BE2C (cell line): ENCODE measurements at regions not wholly inside any gene's neighbourhood (a gene's known extent, or its start where the extent isn't known, plus 50 kb on each side); places are given as distances from the start of the nearest gene placed in this dataset.
A peak's percentile ranks its signal among the peaks of the same experiment; 100 is the strongest.

Experiments used
- DNase-seq: peaks from one replicate; pipeline ENCODE4 v3.0.0-alpha.2; 2020
- H3K27me3 ChIP-seq: fragments of 250-450 bp; sonication (Bioruptor Pico); 2 replicates; pipeline ENCODE4 v1.5.1; 2020; ENCODE audit warnings: mild to moderate bottlenecking
- H3K36me3 ChIP-seq: fragments of 250-450 bp; sonication (Bioruptor Pico); 2 replicates; pipeline ENCODE4 v1.5.1; 2020; ENCODE audit warnings: mild to moderate bottlenecking
- H3K4me1 ChIP-seq: fragments of 250-450 bp; sonication (Bioruptor Pico); 2 replicates; pipeline ENCODE4 v1.5.1; 2020
- H3K4me3 ChIP-seq: 2 replicates; pipeline ENCODE4 v1.5.1; 2011; ENCODE audit warnings: low read depth, low read length
- H3K9me3 ChIP-seq: fragments of 250-450 bp; sonication (Bioruptor Pico); 2 replicates; pipeline ENCODE4 v1.5.1; 2020
- CTCF ChIP-seq: IDR thresholded peaks from 2 replicates; pipeline ENCODE4 v1.5.1; 2012; ENCODE audit warnings: mild to moderate bottlenecking, low read depth, low read length

- H3K9me3 ChIP-seq, result no peaks in the 10 kb centered on the region
Observed at GRCh38 chr10:34031400-34031799, 696.9 kb upstream of the NRP1 start.

DNA sequence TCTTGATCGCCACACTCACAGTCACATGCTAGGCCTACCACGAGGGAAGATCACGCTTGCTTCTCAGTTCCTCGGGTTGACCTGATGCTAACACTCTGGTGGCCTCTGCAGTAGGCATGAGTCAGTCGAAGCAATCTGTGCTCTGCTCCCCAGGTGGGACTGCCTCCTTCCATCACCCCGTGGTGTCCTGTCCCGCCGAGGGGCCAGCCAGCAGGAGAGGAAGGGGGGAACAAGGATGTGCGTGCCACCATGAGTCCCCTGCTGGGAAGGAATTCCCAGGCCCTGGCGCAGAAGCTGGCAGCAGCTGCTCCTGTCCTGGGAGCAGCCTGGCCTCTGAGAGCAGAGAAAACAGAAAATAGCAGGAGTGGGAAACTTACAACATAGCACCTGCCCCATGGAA lies 695.0 kb upstream of the NRP1 start:
- TF ChIP-seq CTCF, result no peak
- no peak for DNase-seq
- Histone ChIP-seq H3K27me3 (no peaks in the 10 kb centered on the region), H3K4me3 (no peak overlapping the region), H3K9me3 (no peaks in the 10 kb centered on the region), H3K4me1 (no peaks in the 10 kb centered on the region), H3K36me3 (no peaks in the 10 kb centered on the region)

More at GRCh38 chr10:34031400-34031799, 696.9 kb upstream of the NRP1 start:
- DNase-seq, result no peak
- Histone ChIP-seq H3K4me1 (no peaks in the 10 kb centered on the region), H3K4me3 (no peak overlapping the region), H3K27me3 (no peaks in the 10 kb centered on the region), H3K36me3 (no peaks in the 10 kb centered on the region)
- no peak for TF ChIP-seq CTCF

DNA sequence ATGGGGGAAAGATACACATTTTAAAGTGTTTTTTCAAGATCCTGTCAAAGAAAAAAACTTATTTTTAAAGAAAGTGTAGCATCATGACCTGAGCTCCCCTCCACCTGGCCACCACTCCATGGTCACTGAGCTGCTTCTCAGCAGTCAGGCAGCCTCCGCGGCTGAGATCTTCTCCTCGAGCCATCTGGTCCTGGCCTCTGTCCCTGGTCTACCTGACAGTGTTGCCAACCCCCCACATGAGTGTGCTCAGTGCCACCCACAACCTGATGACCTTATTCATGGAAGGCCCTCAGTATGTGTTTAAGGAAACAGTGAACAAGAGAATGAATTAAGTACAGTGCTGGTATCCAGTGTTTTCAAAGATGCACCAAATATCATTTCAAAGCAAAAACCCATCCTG lies 694.5 kb upstream of the NRP1 start:
- H3K4me3 ChIP-seq, result no peak overlapping the region
- DNase-seq, result no peak
- H3K27me3 ChIP-seq, result no peaks in the 10 kb centered on the region
- TF ChIP-seq CTCF, result no peak
- H3K36me3 ChIP-seq, result no peaks in the 10 kb centered on the region
- H3K9me3 ChIP-seq, result no peaks in the 10 kb centered on the region
- H3K4me1 ChIP-seq, result no peaks in the 10 kb centered on the region

DNA sequence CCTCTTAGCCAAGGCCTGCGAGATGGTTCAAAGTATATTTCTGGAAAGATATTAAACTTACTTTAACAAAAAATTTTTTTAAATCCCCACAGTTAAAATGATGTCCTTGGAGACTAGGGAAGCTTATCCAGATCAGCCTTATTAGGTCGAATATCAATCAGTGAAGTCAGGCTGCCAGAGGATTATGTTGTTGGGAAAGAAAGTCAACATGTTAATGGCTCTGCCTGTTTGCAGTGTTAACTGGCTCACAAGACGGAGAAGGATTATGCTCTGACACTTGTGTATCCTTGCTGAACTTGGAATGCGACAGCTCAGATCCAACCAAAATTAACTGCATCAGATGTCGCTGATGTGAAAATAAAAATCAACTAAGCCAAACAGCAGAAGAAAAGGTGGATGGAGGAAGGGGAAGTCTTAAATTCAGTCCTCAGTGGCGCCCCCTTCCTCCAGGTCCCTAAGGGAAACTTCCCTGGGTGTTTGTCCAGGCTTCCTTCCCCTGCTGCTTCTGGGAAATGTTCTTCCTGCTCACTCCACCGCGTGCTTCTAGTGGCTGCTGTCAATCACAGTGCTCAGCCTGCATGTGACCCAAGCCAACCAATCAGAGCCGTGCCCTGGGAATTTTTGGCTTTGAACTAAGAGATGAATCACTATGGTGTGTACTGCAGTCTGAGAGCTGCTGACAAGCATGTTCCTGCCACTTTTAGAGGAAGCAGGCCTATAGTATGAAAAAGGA lies 690.4 kb upstream of the NRP1 start:
- Histone ChIP-seq H3K4me3 (no peak overlapping the region), H3K4me1 (no peaks in the 10 kb centered on the region), H3K27me3 (no peaks in the 10 kb centered on the region), H3K9me3 (no peaks in the 10 kb centered on the region), H3K36me3 (no peaks in the 10 kb centered on the region)
- peak; percentile 40 for DNase-seq
- peak; percentile 34 for TF ChIP-seq CTCF

DNA sequence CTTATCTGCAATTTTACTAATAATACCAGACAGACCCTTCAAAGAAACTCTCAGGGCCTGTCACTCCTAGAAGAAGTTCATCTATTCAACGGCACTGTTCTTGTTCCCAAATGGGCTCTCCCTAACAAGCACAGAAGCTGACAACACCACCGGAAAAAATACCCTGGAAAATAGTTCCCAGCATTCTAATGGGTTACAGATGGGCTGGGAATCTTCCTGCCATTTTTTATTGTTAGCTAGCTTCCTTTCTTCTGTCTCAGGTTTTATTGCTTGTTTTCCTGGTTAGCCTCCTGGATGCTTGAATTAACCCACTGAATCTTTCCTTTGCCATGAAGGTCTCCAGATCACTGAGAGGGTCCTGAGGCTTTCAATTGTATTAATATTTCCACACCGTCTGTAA lies 689.8 kb upstream of the NRP1 start:
- DNase-seq, result no peak
- Histone ChIP-seq H3K9me3 (no peaks in the 10 kb centered on the region), H3K4me1 (no peaks in the 10 kb centered on the region), H3K36me3 (no peaks in the 10 kb centered on the region), H3K4me3 (no peak overlapping the region), H3K27me3 (no peaks in the 10 kb centered on the region)
- TF ChIP-seq CTCF, result no peak

DNA sequence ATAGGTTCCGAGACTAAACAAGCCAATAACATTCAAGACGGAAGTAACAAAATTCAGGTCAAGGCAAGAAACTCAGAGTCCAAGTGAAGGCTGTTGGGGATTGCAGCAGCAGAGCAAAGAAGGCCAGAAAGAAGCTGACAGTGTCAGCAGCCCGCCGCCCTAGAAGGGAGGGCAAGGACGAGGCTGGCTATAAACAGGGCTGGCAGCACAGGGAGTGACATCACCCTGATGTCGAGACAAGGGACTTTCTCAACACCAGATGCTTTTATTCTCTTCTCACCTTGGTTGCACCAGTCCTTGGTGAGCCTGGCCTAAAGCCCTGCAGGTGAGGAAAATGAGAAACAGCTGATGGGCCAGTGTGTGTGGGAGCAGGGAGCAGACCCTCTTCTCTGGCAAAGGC lies 687.7 kb upstream of the NRP1 start:
- Histone ChIP-seq H3K4me1 (no peaks in the 10 kb centered on the region), H3K9me3 (no peaks in the 10 kb centered on the region), H3K36me3 (no peaks in the 10 kb centered on the region), H3K27me3 (no peaks in the 10 kb centered on the region), H3K4me3 (no peak overlapping the region)
- no peak for DNase-seq
- no peak for TF ChIP-seq CTCF
